ENCODE measurements at regions not wholly inside any gene's neighbourhood (a gene's known extent, or its start where the extent isn't known, plus 50 kb on each side); places are given as distances from the start of the nearest gene placed in this dataset.

- intact Hi-C loops (cut with DNase I): loop anchor here (5.0 kb wide), 1 partner anchor 97 kb away; the partner anchor contains the start of gene HSPA2
- no peak for ATAC-seq
- no peak for DNase-seq (ENCODE audit: low spot score)
These were observed 64.8 kb upstream of the PLEKHG3 start for GRCh38 chr14:64639340-64639821.

GRCh38 chr14:64640839-64641238 is 63.4 kb upstream of the PLEKHG3 start:
- intact Hi-C loops (cut with DNase I): no loop called here
- no peak for ATAC-seq
- DNase-seq (ENCODE audit: low spot score): no peak

GRCh38 chr14:64641760-64642159 is 62.5 kb upstream of the PLEKHG3 start:
- intact Hi-C loops (cut with DNase I): no loop called here
- DNase-seq (ENCODE audit: low spot score) (no peak), ATAC-seq (no peak)

- intact Hi-C loops (cut with DNase I): no loop called here
- ATAC-seq (no peak), DNase-seq (ENCODE audit: low spot score) (no peak)
These were observed 60.5 kb upstream of the PLEKHG3 start for GRCh38 chr14:64643709-64644108.

- no peak for DNase-seq (ENCODE audit: low spot score)
- no peak for ATAC-seq
- intact Hi-C loops (cut with DNase I): no loop called here
These were observed 59.6 kb upstream of the PLEKHG3 start for GRCh38 chr14:64644629-64645028.

GRCh38 chr14:64645220-64645892 is 58.9 kb upstream of the PLEKHG3 start:
- DNase-seq (ENCODE audit: low spot score) (peak; percentile 63), ATAC-seq (peak; percentile 84)
- intact Hi-C loops (cut with DNase I): no loop called here

- DNase-seq (ENCODE audit: low spot score) (no peak), ATAC-seq (no peak)
- intact Hi-C loops (cut with DNase I): no loop called here
These were observed 58.1 kb upstream of the PLEKHG3 start for GRCh38 chr14:64646103-64646502.

GRCh38 chr14:64649383-64649998 is 54.7 kb upstream of the PLEKHG3 start:
- DNase-seq (ENCODE audit: low spot score) (no peak), ATAC-seq (peak; percentile 86)
- intact Hi-C loops (cut with DNase I): no loop called here

GRCh38 chr14:64653900-64654245 is 50.4 kb upstream of the PLEKHG3 start:
- ATAC-seq (no peak), DNase-seq (ENCODE audit: low spot score) (no peak)
- intact Hi-C loops (cut with DNase I): no loop called here

- no peak for ATAC-seq
- intact Hi-C loops (cut with DNase I): no loop called here
- DNase-seq (ENCODE audit: low spot score): no peak
These were observed 49.9 kb upstream of the PLEKHG3 start for GRCh38 chr14:64654246-64654900.
